HepG2 (cell line): ENCODE measurements at regions not wholly inside any gene's neighbourhood (a gene's known extent, or its start where the extent isn't known, plus 50 kb on each side); places are given as distances from the start of the nearest gene placed in this dataset.

Source experiments
- ATAC-seq: fragments of 200-7000 bp; cut with Tn5 transposase; 3 replicates; pipeline ENCODE4 v1.9.1; 2020; ENCODE audit warnings: mild to moderate bottlenecking, moderate library complexity
- BruUV-seq: library from RNA; stranded (reverse); fragments of 400-500 nt; replicated peaks from 2 replicates; lab custom pipeline; 2021; lab: Mats Ljungman, UMichigan
- CTCF ChIA-PET: fragments of 300-600 bp; formaldehyde crosslinking; extraction: SDS; loops from one replicate; lab custom pipeline; 2021; ENCODE audit warnings: low total read pairs, inconsistent platforms, low intra/inter-chr PET ratio; lab: Yijun Ruan, JAX
- POLR2A ChIA-PET: fragments of 350-600 bp; sonication (Branson Sonifier 250); formaldehyde crosslinking; loops from one replicate; lab custom pipeline; 2020; ENCODE audit warnings: antibody characterized with exemption, inconsistent platforms; lab: Yijun Ruan, JAX
- DNase-seq: peaks from one replicate; pipeline ENCODE4 v3.0.0-alpha.2; 2015; ENCODE audit warnings: low spot score
- FAIRE-seq: peaks from 3 replicates; lab custom pipeline; 2011; peaks lifted over from hg19 to GRCh38; lab: Jason Lieb, UNC
- H2AFZ ChIP-seq: one replicate; pipeline ENCODE4 v1.6.1; 2011; ENCODE audit warnings: low read length, inconsistent platforms
- H3K27ac ChIP-seq: fragments of 300-600 bp; 3 replicates; pipeline ENCODE4 v1.8.0; 2011; ENCODE audit warnings: mixed run types, mild to moderate bottlenecking, mixed read lengths, low read length, inconsistent platforms; ENCODE audit not compliant: insufficient read depth; ENCODE audit errors: extremely low read length
- H3K27me3 ChIP-seq, 2 experiments: fragments of 200-600 bp in 1 of 2; 2 replicates in 1 of 2; 3 replicates in 1 of 2; pipeline versions ENCODE4 v1.6.0 to v1.8.0; 2011; ENCODE audit warnings: low read length in 2 of 2, mild to moderate bottlenecking in 2 of 2, moderate library complexity in 2 of 2, inconsistent platforms in 1 of 2; ENCODE audit not compliant: insufficient read depth in 2 of 2, control insufficient read depth in 1 of 2
- H3K36me3 ChIP-seq, 2 experiments: fragments of 200-600 bp in 1 of 2; replicated peaks in 1 of 2; 2 replicates in 1 of 2; 3 replicates in 1 of 2; pipeline versions ENCODE4 v1.5.1 to v1.8.0; 2011; ENCODE audit warnings: low read length in 2 of 2, inconsistent platforms in 1 of 2; ENCODE audit not compliant: insufficient read depth in 2 of 2, control insufficient read depth in 1 of 2
- H3K4me1 ChIP-seq: 2 replicates; pipeline ENCODE4 v1.5.1; 2012; ENCODE audit warnings: low read length, inconsistent platforms; ENCODE audit not compliant: insufficient read depth
- H3K4me2 ChIP-seq: 2 replicates; pipeline ENCODE4 v1.6.0; 2011; ENCODE audit warnings: low read depth, low read length, inconsistent platforms
- H3K4me3 ChIP-seq, 3 experiments: fragments of 200-600 bp in 1 of 3; sonication (generic), shearing (Covaris generic) in 1 of 3; replicated peaks in 1 of 3; 2 replicates each; pipeline ENCODE4 v1.5.1; 2011 to 2016; ENCODE audit warnings: low read length in 3 of 3, inconsistent platforms in 2 of 3, low read depth in 2 of 3, mild to moderate bottlenecking in 2 of 3, control low read depth in 1 of 3, mixed read lengths in 1 of 3; ENCODE audit not compliant: insufficient read depth in 1 of 3
- H3K79me2 ChIP-seq: one replicate; pipeline ENCODE4 v1.6.1; 2011; ENCODE audit warnings: low read length, inconsistent platforms; ENCODE audit not compliant: insufficient read depth
- H3K9ac ChIP-seq: 2 replicates; pipeline ENCODE4 v1.6.0; 2011; ENCODE audit warnings: mild to moderate bottlenecking, low read depth, low read length, inconsistent platforms; ENCODE audit not compliant: insufficient read depth
- H3K9me3 ChIP-seq: 2 replicates; pipeline ENCODE4 v1.5.1; 2012; ENCODE audit warnings: mild to moderate bottlenecking, low read length
- H4K20me1 ChIP-seq: 2 replicates; pipeline ENCODE4 v1.6.0; 2011; ENCODE audit warnings: inconsistent platforms, mild to moderate bottlenecking, low read length, moderate library complexity; ENCODE audit not compliant: insufficient read depth
- IKZF1 ChIP-seq: fragments of 450-650 bp; IDR thresholded peaks from 2 replicates; pipeline ENCODE4 v1.7.1; 2016
- MXI1 ChIP-seq: IDR thresholded peaks from 3 replicates; pipeline ENCODE4 v1.6.1; 2012; ENCODE audit warnings: low read depth, low read length, inconsistent platforms, borderline replicate concordance
- NPAS2 ChIP-seq: sonication (generic); formaldehyde crosslinking; IDR thresholded peaks from 2 replicates; pipeline ENCODE4 v1.8.0; 2022; ENCODE audit warnings: mild to moderate bottlenecking, missing genetic modification reagents, borderline replicate concordance
- TEAD3 ChIP-seq: optimal IDR thresholded peaks from 2 replicates; pipeline ENCODE3; 2016; ENCODE audit warnings: borderline replicate concordance
- ZNF530 ChIP-seq: sonication (generic); formaldehyde crosslinking; IDR thresholded peaks from 2 replicates; pipeline ENCODE4 v1.5.0; 2020; ENCODE audit warnings: low read depth, mild to moderate bottlenecking, missing genetic modification reagents
- ZNF841 ChIP-seq: sonication (generic); formaldehyde crosslinking; IDR thresholded peaks from 2 replicates; pipeline ENCODE4 v1.8.1; 2023; ENCODE audit warnings: missing genetic modification reagents, borderline replicate concordance
- WGBS: methylation state at CpG from one replicate; pipeline ENCODE4 v1.1.6; 2017; ENCODE audit warnings: low lambda C conversion rate; 5-methylcytosine and 5-hydroxymethylcytosine counted together
- in situ Hi-C: cut with HindIII; loops from 2 replicates; pipeline ENCODE4 v1.10.0; 2017; ENCODE audit warnings: low pct_unique_long_range_greater_than_20kb; ENCODE audit not compliant: extremely low pct_ligation_motif_present
- intact Hi-C: fragments of 100-400 bp; cut with micrococcal nuclease; formaldehyde crosslinking; loops from one replicate; pipeline ENCODE4 v1.10.0; 2022; ENCODE audit not compliant: unreplicated experiment
- TF ChIP-seq, protein P1 (sequence below): sonication (generic); formaldehyde crosslinking; IDR thresholded peaks from 2 replicates; pipeline ENCODE4 v1.4.0; 2020; ENCODE audit warnings: mild to moderate bottlenecking, low read depth, missing genetic modification reagents
- TF ChIP-seq, protein P2 (sequence below): sonication (generic); formaldehyde crosslinking; IDR thresholded peaks from 2 replicates; pipeline ENCODE4 v1.5.1; 2020; ENCODE audit warnings: missing genetic modification reagents, mild to moderate bottlenecking, borderline replicate concordance
- TF ChIP-seq, protein P3 (sequence below): IDR thresholded peaks from 2 replicates; pipeline ENCODE4 v1.6.1; 2016; ENCODE audit warnings: low read depth, missing genetic modification reagents, missing compliant biosample characterization
- TF ChIP-seq, protein P4 (sequence below): sonication (generic); formaldehyde crosslinking; IDR thresholded peaks from 2 replicates; pipeline ENCODE4 v1.4.0; 2020; ENCODE audit warnings: missing genetic modification reagents, borderline replicate concordance

DNA sequence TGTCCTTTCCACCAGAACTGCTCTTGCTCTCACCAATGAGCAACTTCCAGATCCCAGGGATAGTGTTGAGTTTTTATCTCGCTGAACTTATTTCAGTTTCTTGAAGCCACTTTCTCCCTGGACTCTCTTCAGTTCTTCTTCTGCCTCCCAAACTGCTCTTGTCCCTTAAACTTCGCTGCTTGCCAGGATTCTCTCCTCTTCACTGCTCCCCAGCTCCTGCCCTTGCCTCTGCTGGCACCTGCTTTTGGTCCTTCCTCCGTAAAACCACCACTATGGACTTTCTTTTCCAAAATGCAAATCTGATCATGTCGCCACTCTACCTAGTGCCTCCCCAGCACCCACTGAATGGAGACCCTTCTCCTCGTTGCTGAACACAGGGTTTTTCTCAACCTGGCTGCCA, 92.8 kb upstream of the PALS2 start (continued):
- TF ChIP-seq, protein P1, sequence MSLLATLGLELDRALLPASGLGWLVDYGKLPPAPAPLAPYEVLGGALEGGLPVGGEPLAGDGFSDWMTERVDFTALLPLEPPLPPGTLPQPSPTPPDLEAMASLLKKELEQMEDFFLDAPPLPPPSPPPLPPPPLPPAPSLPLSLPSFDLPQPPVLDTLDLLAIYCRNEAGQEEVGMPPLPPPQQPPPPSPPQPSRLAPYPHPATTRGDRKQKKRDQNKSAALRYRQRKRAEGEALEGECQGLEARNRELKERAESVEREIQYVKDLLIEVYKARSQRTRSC (CRISPR knock-in tag), result no peak
- TF ChIP-seq IKZF1, result no peak
- TF ChIP-seq NPAS2, result no peak
- TF ChIP-seq TEAD3 (CRISPR knock-in tag), result no peak
- TF ChIP-seq ZNF530 (CRISPR knock-in tag), result no peak
- TF ChIP-seq MXI1, result no peak
- TF ChIP-seq, protein P2, sequence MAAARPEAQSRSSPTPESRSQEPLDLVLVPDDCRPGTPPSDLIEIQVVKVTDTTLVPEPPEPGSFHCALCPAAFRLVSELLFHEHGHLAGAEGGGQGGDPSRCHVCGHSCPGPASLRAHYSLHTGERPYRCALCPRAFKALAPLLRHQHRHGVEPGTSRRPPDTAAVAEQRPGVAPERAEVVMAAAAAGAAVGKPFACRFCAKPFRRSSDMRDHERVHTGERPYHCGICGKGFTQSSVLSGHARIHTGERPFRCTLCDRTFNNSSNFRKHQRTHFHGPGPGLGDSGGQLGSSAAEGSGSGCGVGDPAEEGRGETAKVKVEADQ (CRISPR knock-in tag), result no peak

DNA sequence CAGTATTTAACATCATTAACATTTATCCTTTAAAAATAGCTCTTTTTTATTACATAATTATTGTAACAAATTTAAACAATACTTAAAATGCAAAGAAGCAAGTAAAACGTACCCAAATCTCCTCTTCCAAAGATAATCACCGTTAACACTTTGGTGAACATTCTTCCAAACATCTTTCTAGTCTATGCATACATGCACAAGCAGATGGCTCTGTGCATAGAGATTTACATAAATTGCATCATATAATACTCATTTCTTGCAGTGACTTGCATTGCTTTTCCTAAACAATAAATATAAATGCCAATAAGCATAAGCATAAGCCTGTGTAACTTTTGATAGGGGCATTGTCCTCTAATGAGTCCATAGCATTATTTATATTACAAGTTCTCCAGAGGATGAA, 89.4 kb upstream of the PALS2 start:
- no peak overlapping the region for H3K9ac ChIP-seq
- TF ChIP-seq, protein P3, sequence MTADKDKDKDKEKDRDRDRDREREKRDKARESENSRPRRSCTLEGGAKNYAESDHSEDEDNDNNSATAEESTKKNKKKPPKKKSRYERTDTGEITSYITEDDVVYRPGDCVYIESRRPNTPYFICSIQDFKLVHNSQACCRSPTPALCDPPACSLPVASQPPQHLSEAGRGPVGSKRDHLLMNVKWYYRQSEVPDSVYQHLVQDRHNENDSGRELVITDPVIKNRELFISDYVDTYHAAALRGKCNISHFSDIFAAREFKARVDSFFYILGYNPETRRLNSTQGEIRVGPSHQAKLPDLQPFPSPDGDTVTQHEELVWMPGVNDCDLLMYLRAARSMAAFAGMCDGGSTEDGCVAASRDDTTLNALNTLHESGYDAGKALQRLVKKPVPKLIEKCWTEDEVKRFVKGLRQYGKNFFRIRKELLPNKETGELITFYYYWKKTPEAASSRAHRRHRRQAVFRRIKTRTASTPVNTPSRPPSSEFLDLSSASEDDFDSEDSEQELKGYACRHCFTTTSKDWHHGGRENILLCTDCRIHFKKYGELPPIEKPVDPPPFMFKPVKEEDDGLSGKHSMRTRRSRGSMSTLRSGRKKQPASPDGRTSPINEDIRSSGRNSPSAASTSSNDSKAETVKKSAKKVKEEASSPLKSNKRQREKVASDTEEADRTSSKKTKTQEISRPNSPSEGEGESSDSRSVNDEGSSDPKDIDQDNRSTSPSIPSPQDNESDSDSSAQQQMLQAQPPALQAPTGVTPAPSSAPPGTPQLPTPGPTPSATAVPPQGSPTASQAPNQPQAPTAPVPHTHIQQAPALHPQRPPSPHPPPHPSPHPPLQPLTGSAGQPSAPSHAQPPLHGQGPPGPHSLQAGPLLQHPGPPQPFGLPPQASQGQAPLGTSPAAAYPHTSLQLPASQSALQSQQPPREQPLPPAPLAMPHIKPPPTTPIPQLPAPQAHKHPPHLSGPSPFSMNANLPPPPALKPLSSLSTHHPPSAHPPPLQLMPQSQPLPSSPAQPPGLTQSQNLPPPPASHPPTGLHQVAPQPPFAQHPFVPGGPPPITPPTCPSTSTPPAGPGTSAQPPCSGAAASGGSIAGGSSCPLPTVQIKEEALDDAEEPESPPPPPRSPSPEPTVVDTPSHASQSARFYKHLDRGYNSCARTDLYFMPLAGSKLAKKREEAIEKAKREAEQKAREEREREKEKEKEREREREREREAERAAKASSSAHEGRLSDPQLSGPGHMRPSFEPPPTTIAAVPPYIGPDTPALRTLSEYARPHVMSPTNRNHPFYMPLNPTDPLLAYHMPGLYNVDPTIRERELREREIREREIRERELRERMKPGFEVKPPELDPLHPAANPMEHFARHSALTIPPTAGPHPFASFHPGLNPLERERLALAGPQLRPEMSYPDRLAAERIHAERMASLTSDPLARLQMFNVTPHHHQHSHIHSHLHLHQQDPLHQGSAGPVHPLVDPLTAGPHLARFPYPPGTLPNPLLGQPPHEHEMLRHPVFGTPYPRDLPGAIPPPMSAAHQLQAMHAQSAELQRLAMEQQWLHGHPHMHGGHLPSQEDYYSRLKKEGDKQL (CRISPR knock-in tag), result no peak
- TF ChIP-seq, protein P4, sequence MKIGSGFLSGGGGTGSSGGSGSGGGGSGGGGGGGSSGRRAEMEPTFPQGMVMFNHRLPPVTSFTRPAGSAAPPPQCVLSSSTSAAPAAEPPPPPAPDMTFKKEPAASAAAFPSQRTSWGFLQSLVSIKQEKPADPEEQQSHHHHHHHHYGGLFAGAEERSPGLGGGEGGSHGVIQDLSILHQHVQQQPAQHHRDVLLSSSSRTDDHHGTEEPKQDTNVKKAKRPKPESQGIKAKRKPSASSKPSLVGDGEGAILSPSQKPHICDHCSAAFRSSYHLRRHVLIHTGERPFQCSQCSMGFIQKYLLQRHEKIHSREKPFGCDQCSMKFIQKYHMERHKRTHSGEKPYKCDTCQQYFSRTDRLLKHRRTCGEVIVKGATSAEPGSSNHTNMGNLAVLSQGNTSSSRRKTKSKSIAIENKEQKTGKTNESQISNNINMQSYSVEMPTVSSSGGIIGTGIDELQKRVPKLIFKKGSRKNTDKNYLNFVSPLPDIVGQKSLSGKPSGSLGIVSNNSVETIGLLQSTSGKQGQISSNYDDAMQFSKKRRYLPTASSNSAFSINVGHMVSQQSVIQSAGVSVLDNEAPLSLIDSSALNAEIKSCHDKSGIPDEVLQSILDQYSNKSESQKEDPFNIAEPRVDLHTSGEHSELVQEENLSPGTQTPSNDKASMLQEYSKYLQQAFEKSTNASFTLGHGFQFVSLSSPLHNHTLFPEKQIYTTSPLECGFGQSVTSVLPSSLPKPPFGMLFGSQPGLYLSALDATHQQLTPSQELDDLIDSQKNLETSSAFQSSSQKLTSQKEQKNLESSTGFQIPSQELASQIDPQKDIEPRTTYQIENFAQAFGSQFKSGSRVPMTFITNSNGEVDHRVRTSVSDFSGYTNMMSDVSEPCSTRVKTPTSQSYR (CRISPR knock-in tag), result no peak
- TF ChIP-seq ZNF841 (CRISPR knock-in tag), result no peak
- TF ChIP-seq, all 625 proteins: peak for 0
- ATAC-seq (no peak), DNase-seq (no peak), FAIRE-seq (no peak)
- Histone ChIP-seq H3K79me2 (no peaks in the 10 kb centered on the region), H3K9me3 (no peaks in the 10 kb centered on the region), H3K4me2 (no peak overlapping the region), H3K27ac (no peak overlapping the region), H3K4me3 (no peak overlapping the region), H4K20me1 (no peaks in the 10 kb centered on the region), H3K27me3 (no peaks in the 10 kb centered on the region), H3K4me1 (peaks cover 13% of the 10 kb centered on the region), H2AFZ (no peak overlapping the region), H3K36me3 (no peaks in the 10 kb centered on the region)
- intact Hi-C loops (no loop called here), in situ Hi-C loops (no loop called here)
- CTCF ChIA-PET, result no interaction called here
- 0% methylated on average over 2 of the region's 2 CpGs for WGBS
- POLR2A ChIA-PET, result no interaction called here
- no TSS peak for BruUV-seq
